Thoracic aorta (tissue), 2 donors: ENCODE measurements at regions not wholly inside any gene's neighbourhood (a gene's known extent, or its start where the extent isn't known, plus 50 kb on each side); places are given as distances from the start of the nearest gene placed in this dataset.

Experiments used
- ATAC-seq: fragments of 150-250 bp; one replicate; pipeline ENCODE4 v1.8.0; 2017; ENCODE audit warnings: low read depth; ENCODE audit not compliant: insufficient number of reproducible peaks, low FRiP score
- DNase-seq: peaks from one replicate; pipeline ENCODE4 v3.0.0-alpha.2; 2020; ENCODE audit warnings: low spot score
- H3K27ac ChIP-seq, 2 donors: fragments of 200-600 bp; sonication (generic); 1 replicate in 1 of 2; 2 replicates in 1 of 2; pipeline ENCODE4 v1.5.1; 2016; ENCODE audit warnings: mild to moderate bottlenecking in 2 of 2, moderate library complexity in 2 of 2
- H3K27me3 ChIP-seq: fragments of 200-600 bp; sonication (generic); replicated peaks from 2 replicates; pipeline ENCODE4 v1.6.0; 2016; ENCODE audit warnings: mild to moderate bottlenecking; ENCODE audit not compliant: insufficient read depth
- H3K36me3 ChIP-seq: fragments of 200-600 bp; sonication (generic); one replicate; pipeline ENCODE4 v1.5.1; 2016
- H3K4me1 ChIP-seq, 2 donors: fragments of 200-600 bp; sonication (generic); 1 replicate in 1 of 2; 2 replicates in 1 of 2; pipeline versions ENCODE4 v1.5.1 to v1.6.0; 2016; ENCODE audit warnings: low read depth in 2 of 2, mild to moderate bottlenecking in 1 of 2; ENCODE audit not compliant: control insufficient read depth in 1 of 2
- H3K4me3 ChIP-seq: fragments of 200-600 bp; sonication (generic); 2 replicates; pipeline ENCODE4 v1.5.1; 2016; ENCODE audit warnings: mild to moderate bottlenecking
- H3K9me3 ChIP-seq: fragments of 200-600 bp; sonication (generic); 2 replicates; pipeline ENCODE4 v1.5.1; 2016
- TF ChIP-seq, protein P1 (sequence below): fragments of 200-600 bp; sonication (generic); IDR thresholded peaks from one replicate; pipeline ENCODE4 v1.5.1; 2019; ENCODE audit warnings: antibody characterized with exemption

DNA sequence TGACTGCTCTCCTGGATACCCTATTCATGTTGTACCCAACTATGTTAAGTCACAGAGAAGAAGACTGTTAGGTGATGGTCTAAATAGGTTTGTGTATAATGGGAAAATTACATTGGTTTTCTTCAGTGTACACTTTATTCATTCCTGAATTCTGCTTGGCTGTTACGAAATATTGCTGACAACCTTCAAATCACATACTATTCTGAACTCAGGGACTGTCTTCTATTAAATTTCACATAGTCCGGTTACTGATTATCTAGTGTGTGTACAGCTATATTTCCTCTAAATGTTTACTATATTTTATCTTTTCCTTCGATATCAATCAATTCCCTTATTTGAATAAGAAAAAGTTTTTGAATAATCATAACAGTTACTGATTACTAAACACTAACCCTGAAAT, 1090.3 kb upstream of the CITED2 start:
- no peak overlapping the region for H3K27ac ChIP-seq
- no peaks in the 10 kb centered on the region for H3K27me3 ChIP-seq
- ATAC-seq (no peak), DNase-seq (no peak)
- TF ChIP-seq, protein P1, sequence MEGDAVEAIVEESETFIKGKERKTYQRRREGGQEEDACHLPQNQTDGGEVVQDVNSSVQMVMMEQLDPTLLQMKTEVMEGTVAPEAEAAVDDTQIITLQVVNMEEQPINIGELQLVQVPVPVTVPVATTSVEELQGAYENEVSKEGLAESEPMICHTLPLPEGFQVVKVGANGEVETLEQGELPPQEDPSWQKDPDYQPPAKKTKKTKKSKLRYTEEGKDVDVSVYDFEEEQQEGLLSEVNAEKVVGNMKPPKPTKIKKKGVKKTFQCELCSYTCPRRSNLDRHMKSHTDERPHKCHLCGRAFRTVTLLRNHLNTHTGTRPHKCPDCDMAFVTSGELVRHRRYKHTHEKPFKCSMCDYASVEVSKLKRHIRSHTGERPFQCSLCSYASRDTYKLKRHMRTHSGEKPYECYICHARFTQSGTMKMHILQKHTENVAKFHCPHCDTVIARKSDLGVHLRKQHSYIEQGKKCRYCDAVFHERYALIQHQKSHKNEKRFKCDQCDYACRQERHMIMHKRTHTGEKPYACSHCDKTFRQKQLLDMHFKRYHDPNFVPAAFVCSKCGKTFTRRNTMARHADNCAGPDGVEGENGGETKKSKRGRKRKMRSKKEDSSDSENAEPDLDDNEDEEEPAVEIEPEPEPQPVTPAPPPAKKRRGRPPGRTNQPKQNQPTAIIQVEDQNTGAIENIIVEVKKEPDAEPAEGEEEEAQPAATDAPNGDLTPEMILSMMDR, result no peak
- no peak overlapping the region for H3K4me3 ChIP-seq
- no peaks in the 10 kb centered on the region for H3K36me3 ChIP-seq
- H3K9me3 ChIP-seq, result peaks cover 6% of the 10 kb centered on the region
- H3K4me1 ChIP-seq, result peaks cover 12 to 26% of the 10 kb centered on the region in 2 donors

DNA sequence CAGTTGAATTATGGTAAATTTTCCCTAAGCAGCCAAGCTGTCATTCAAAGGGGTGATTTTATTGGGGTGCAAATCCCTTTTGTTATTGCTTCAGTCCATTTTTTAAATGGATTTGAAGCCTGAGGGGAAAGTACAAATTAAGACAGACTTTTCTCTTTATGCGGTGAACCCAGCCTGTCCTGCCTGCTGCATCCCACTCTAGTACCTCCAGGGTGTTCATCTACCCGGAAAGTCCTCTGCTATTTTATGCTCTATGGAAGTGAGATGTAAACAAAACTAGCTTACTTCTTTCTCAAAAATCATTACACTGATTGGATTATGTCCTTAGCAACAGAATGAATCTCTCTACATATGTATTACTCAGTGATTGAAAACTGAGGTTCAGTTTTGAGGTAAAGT, 1088.9 kb upstream of the CITED2 start:
- peaks cover 6% of the 10 kb centered on the region for H3K9me3 ChIP-seq
- DNase-seq (no peak), ATAC-seq (no peak)
- H3K4me3 ChIP-seq, result no peak overlapping the region
- H3K36me3 ChIP-seq, result no peaks in the 10 kb centered on the region
- H3K27ac ChIP-seq, result peak overlapping the region; percentile 57 to 84
- TF ChIP-seq, protein P1, result no peak
- H3K4me1 ChIP-seq, result peaks cover 12 to 26% of the 10 kb centered on the region in 2 donors
- H3K27me3 ChIP-seq, result no peaks in the 10 kb centered on the region

- H3K4me3 ChIP-seq, result peak overlapping the region; percentile 42
- peaks cover 6% of the 10 kb centered on the region for H3K9me3 ChIP-seq
- peak overlapping the region; percentile 57 to 84 for H3K27ac ChIP-seq
- no peaks in the 10 kb centered on the region for H3K36me3 ChIP-seq
- no peak for ATAC-seq
- H3K27me3 ChIP-seq, result no peaks in the 10 kb centered on the region
- DNase-seq, result no peak
- peaks cover 12 to 26% of the 10 kb centered on the region in 2 donors for H3K4me1 ChIP-seq
- TF ChIP-seq, protein P1, result no peak
Observed at GRCh38 chr6:140462453-140463311, 1088.2 kb upstream of the CITED2 start.

DNA sequence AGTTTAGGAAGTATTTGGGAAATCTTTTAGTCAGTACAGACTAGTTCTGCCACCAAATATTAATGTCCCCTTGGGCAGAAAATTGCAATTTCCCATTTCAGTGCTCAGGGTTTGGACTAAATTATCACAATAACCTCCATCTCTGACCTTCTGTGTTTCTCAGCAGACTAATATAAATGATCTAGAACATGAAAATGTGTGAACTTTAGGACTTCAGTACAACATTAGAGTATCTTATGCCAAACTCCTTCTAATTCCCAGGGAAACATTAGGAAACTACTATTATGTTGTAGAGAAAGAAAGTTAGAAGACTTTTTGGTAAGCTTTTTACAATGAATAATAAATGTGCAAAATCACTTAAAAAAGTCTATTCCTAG, 1087.6 kb upstream of the CITED2 start:
- no peak for DNase-seq
- H3K27me3 ChIP-seq, result no peaks in the 10 kb centered on the region
- ATAC-seq, result no peak
- peak overlapping the region; percentile 55 to 84 for H3K27ac ChIP-seq
- H3K4me1 ChIP-seq, result peaks cover 12 to 26% of the 10 kb centered on the region in 2 donors
- TF ChIP-seq, protein P1, result no peak
- H3K9me3 ChIP-seq, result peaks cover 5% of the 10 kb centered on the region
- no peak overlapping the region for H3K4me3 ChIP-seq
- no peaks in the 10 kb centered on the region for H3K36me3 ChIP-seq

DNA sequence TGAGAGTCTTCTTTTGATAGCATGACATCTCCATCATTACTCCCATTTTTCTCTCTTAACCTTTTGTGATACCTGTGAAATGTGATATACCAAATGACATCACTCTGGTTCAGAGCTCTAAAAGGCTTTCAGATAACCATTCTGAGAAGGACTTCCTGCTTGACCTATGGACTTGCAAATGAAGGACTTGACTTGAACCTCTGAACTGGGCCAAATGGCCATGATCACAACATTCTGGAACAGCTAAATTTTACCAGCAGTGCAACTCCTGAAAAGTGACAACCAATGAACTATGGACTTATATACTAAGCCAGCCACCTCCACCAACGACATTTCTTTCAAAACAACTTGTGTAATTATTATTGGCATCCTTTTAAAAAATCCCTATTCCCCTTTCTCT, 1085.8 kb upstream of the CITED2 start:
- H3K9me3 ChIP-seq, result no peaks in the 10 kb centered on the region
- TF ChIP-seq, protein P1, result no peak
- ATAC-seq, result no peak
- no peaks in the 10 kb centered on the region for H3K36me3 ChIP-seq
- H3K4me3 ChIP-seq, result no peak overlapping the region
- H3K27ac ChIP-seq, result no peak overlapping the region
- H3K4me1 ChIP-seq, result peaks cover 12 to 26% of the 10 kb centered on the region in 2 donors
- H3K27me3 ChIP-seq, result no peaks in the 10 kb centered on the region
- DNase-seq, result no peak
